ENCODE measurements at regions not wholly inside any gene's neighbourhood (a gene's known extent, or its start where the extent isn't known, plus 50 kb on each side); places are given as distances from the start of the nearest gene placed in this dataset.

- ATAC-seq, result no peak
- ChIA-PET POLR2A (no interaction called here), SMC1A (ENCODE audit: uncharacterized antibody, unreplicated experiment) (interaction anchor here (1.2 kb wide), 1 partner anchor 9 kb away, joined by 4 read pairs; no protein-coding TSS in a partner anchor), CTCF (no interaction called here), RAD21 (ENCODE audit: unreplicated experiment) (no interaction called here)
- Histone ChIP-seq H3K9me3 (replicated peaks; ENCODE audit: control insufficient read depth, insufficient read depth, low read length) (no peaks in the 10 kb centered on the region; the same call in 2 of the 3 replicates), H3K4me3 (no peak overlapping the region), H3K27ac (ENCODE audit: control insufficient read depth, insufficient read depth) (no peak overlapping the region), H3K79me2 (ENCODE audit: control insufficient read depth, insufficient read depth, low read length) (no peaks in the 10 kb centered on the region), H3K4me1 (ENCODE audit: control insufficient read depth, insufficient read depth, low read length) (no peaks in the 10 kb centered on the region), H4K20me1 (ENCODE audit: control insufficient read depth, insufficient read depth) (no peaks in the 10 kb centered on the region), H3K36me3 (ENCODE audit: control insufficient read depth in 2 of 2, insufficient read depth in 2 of 2, low read length in 1 of 2) (no peaks in the 10 kb centered on the region), H3K9ac (ENCODE audit: control insufficient read depth, insufficient read depth, low read length) (no peak overlapping the region), H2AFZ (ENCODE audit: control insufficient read depth, low read depth, low read length) (no peak overlapping the region), H3K4me2 (ENCODE audit: control insufficient read depth, insufficient read depth) (no peak overlapping the region), H3K27me3 (replicated peaks in 1 of 2; ENCODE audit: control insufficient read depth in 2 of 2, insufficient read depth in 2 of 2, low read length in 1 of 2) (no peaks in the 10 kb centered on the region; a peak in 1 of 4 replicates)
- no peak for FAIRE-seq
- DNase-seq (ENCODE audit: low read depth, low spot score), result no peak
- intact Hi-C loops (cut with micrococcal nuclease; ENCODE audit: unreplicated experiment) (no loop called here), in situ Hi-C loops (cut with MboI) (no loop called here)
- 78% methylated on average over 3 of the region's 3 CpGs for WGBS (ENCODE audit: insufficient coverage, insufficient replicate concordance, low lambda C conversion rate, missing lambda C conversion rate)
- TF ChIP-seq EP300 (IDR thresholded peaks at IDR 0.05; ENCODE audit: borderline replicate concordance in 1 of 2, control insufficient read depth in 1 of 2, low read depth in 2 of 2, low read length in 2 of 2), result no peak
- TF ChIP-seq YY1 (IDR thresholded peaks at IDR 0.05; ENCODE audit: low read depth, low read length), result no peak
- no peak for TF ChIP-seq ESRRA (IDR thresholded peaks at IDR 0.05; ENCODE audit: low read length)
- TF ChIP-seq SIX5 (IDR thresholded peaks at IDR 0.05; ENCODE audit: low read depth, low read length, severe bottlenecking), result no peak
- no peak for TF ChIP-seq SREBF1 (IDR thresholded peaks at IDR 0.05; ENCODE audit: low read length)
- no peak for TF ChIP-seq HDAC6 (IDR thresholded peaks at IDR 0.05; ENCODE audit: unreplicated experiment)
- TF ChIP-seq PRDM15 (CRISPR knock-in tag; IDR thresholded peaks at IDR 0.05), result no peak
- TF ChIP-seq PAX5 (IDR thresholded peaks at IDR 0.05; ENCODE audit: borderline replicate concordance, low read depth, low read length), result no peak
- no peak for TF ChIP-seq CEBPB (IDR thresholded peaks at IDR 0.05; ENCODE audit: borderline replicate concordance in 1 of 2, low read depth in 2 of 2, low read length in 2 of 2)
- no peak for TF ChIP-seq POU2F2 (IDR thresholded peaks at IDR 0.05; ENCODE audit: borderline replicate concordance, low read depth, low read length)
- no peak for TF ChIP-seq SIN3A (IDR thresholded peaks at IDR 0.05; ENCODE audit: low read depth, low read length)
- no peak for TF ChIP-seq NR2F1 (conservative IDR thresholded peaks at IDR 0.05)
- no peak for TF ChIP-seq NFXL1 (IDR thresholded peaks at IDR 0.05; ENCODE audit: borderline replicate concordance)
- TF ChIP-seq, protein P1, sequence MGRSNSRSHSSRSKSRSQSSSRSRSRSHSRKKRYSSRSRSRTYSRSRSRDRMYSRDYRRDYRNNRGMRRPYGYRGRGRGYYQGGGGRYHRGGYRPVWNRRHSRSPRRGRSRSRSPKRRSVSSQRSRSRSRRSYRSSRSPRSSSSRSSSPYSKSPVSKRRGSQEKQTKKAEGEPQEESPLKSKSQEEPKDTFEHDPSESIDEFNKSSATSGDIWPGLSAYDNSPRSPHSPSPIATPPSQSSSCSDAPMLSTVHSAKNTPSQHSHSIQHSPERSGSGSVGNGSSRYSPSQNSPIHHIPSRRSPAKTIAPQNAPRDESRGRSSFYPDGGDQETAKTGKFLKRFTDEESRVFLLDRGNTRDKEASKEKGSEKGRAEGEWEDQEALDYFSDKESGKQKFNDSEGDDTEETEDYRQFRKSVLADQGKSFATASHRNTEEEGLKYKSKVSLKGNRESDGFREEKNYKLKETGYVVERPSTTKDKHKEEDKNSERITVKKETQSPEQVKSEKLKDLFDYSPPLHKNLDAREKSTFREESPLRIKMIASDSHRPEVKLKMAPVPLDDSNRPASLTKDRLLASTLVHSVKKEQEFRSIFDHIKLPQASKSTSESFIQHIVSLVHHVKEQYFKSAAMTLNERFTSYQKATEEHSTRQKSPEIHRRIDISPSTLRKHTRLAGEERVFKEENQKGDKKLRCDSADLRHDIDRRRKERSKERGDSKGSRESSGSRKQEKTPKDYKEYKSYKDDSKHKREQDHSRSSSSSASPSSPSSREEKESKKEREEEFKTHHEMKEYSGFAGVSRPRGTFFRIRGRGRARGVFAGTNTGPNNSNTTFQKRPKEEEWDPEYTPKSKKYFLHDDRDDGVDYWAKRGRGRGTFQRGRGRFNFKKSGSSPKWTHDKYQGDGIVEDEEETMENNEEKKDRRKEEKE (IDR thresholded peaks at IDR 0.05), result no peak
- no peak for TF ChIP-seq TAF1 (IDR thresholded peaks at IDR 0.05; ENCODE audit: borderline replicate concordance, low read depth, low read length)
- no peak for TF ChIP-seq PAX8 (IDR thresholded peaks at IDR 0.05)
- TF ChIP-seq YBX1 (IDR thresholded peaks at IDR 0.05), result no peak
- no TSS peak for BruUV-seq (replicated peaks)
These were observed 201.4 kb downstream of the FOXO1 start for GRCh38 chr13:40465015-40465390.
